GM19238 (cell line): ENCODE measurements at regions not wholly inside any gene's neighbourhood (a gene's known extent, or its start where the extent isn't known, plus 50 kb on each side); places are given as distances from the start of the nearest gene placed in this dataset.

Experiments
- DNase-seq: peaks from one replicate; pipeline ENCODE4 v3.0.0; 2011; ENCODE audit warnings: low spot score; ENCODE audit not compliant: insufficient read length

DNA sequence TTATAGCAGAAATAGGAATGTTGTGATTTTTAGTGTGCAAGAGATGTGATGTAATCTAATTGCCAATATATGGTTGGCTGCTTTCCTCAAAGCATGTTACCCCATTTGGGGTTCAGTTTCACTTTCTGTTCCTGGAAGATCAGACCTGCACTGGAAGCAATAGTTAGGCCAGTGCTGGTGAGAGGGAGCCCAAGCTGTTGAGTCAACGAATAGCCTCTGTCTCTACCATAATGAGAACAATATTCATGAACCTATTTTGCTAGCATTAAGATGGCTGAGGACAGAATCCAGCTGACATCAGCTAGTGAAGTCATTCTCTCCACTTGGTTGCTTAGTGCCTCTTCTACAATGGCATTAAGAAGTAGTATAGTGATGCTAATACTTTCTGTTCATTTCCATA, 379.9 kb upstream of the DCN start:
- DNase-seq: no peak

DNA sequence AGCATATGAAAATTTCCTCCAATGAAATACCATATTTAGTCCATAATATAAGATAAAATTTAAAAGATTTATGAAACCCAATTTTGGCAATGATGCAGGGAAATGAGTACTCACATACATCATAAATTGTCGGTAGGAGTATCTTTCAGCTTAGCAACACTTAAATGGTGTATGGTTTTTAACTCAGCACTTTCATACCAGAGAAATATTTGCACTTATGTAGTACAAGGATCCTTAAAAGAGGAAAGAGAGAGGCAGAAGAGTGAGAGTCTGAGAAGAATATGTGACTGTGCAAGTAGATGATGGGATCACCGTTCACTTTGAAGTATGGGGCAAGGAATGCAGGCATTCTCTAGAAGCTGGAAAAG, 379.3 kb upstream of the DCN start:
- DNase-seq: no peak

DNA sequence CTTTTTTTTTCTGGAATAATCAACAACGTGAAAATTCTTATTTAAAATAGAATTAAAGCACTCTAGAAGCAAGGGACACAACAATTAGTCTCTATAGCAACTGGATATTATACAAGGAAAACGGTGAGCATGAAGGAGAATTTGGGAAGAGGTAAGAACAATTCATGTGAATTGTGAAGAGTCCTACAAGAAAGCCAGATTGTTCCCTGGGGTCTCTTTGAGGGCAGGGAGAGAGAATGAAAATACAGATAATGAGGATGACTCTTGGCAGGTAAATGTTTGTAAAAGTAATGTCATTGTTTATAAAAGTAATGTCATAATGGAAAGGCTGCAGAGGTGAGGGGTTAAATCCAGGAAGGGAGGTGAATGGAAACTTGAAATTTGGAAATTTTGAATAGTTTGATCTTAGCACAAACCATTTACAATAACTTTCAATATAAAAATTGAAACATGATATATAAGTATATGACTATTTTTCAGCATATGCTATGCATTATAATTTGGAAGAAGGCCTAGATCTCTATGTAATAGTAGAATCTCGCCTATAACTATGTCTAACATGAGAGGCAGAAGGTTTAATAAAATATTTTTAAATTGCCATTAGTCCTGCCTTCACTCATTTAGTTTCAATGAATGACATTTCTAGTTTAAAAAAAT, 378.8 kb upstream of the DCN start:
- DNase-seq: no peak

DNA sequence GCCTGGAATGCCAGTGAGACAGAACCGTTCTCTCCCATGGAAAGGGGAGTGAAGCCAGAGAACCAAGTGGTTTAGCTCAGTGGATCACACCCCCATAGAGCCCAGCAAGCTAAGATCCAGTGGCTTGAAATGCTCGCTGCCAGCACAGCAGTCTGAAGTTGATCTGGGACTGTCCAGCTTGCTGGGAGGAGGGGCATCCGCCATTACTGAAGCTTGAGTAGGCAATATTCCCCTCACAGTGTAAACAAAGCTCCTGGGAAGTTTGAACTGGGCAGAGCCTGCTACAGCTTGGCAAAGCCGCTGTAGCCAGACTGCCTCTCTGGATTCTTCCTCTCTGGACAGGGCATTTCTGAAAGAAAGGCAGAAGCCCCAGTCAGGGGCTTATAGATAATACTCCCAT, 374.3 kb upstream of the DCN start:
- DNase-seq: no peak

DNA sequence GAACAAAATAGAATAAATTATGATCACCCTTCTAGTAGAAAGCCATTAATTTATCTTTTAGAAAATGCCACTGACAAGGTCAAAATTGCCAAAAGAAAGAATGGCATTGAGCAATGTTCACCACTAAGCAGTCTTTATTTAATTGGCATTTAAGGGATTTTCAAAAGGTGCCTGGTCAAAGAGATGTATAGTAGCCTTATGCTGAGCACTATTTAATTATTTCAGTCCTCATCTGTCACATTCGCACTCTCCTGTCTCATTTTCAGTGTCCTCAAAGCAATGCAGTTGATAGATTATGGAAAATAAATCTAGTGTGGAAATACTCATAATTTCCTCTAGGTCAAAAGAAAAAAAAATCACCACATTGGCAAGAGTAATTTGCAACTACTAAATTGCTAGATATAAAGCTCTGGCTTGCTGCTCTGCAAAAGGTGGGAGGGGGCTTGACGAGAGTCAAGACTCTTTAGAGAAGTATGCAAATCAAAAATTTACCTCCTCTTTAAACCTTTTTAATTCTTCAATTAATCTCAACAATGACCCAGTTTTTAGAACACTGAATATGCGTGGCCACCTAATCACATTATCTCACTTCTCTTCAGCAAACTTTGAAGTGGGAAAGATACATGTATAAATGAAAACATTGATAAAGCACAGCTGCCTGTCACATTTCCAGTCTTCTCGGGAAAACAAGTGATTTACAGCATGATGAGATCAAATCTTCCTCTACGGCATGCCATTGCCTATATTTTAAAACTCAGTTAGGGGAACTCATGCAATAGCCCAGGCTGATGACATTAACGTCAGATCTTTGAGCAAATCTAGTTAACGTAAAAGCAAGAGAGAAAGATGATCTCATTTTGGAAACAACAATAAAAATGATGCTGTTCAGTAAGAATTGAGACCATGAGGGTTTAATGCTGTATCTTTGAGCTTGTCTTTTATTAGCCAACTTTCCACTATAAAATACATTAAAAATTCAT, 373.1 kb upstream of the DCN start:
- DNase-seq: no peak

DNA sequence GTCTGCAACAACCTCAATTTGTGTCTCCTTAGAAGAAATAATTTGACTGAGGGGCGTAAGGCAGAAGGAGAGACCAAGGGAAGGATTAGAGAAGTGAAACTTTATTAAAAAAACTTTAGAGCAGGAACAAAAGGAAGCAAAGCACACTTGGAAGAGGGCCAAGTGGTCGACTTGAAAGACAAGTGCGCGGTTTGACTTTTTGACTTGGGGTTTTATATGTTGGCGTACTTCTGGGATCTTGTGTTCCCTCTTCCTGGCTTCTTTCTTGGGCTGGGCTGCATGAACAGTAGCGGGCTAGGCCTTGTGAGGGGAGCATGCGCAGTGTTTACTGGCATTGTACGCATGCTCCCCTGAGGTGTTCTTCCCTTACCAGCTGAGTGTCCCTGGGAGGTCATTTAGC, 369.3 kb upstream of the DCN start:
- DNase-seq: no peak

DNA sequence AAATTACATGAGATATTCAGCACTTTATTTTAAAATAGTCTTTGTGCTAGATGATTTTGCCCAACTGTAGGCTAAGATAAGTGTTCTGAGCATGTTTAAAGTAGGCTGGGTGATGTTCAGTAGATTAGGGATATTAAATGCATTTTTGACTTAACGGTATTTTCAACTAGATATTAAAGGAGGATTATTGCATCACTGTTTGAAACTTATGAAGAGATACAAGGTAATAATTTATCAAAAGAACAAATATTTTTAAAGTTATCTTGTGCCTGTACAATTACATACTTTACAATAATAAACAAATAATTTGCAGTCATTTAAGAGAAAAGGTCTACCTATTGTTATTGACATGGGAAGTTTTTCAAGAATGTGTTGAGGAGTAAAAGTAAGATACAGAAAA, 368.6 kb upstream of the DCN start:
- DNase-seq: no peak

DNA sequence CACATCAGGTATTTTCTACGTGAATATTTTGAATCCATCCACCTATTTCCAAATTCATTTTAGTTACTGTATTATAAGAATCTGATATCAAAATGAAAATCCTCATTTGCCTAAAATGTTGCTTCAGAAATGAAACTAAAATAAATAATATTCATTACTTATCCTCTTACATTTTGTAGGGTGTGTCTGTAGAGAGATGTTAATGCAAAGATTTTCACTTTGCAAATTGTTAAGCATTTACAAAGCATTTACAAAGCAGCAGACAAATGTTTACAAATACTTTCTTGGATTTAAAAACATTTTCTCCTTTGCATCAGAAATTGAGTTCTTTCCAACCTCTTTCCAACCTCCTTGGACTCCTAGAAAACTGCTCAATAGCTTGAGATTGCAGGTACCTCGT, 360.0 kb upstream of the DCN start:
- no peak for DNase-seq

DNA sequence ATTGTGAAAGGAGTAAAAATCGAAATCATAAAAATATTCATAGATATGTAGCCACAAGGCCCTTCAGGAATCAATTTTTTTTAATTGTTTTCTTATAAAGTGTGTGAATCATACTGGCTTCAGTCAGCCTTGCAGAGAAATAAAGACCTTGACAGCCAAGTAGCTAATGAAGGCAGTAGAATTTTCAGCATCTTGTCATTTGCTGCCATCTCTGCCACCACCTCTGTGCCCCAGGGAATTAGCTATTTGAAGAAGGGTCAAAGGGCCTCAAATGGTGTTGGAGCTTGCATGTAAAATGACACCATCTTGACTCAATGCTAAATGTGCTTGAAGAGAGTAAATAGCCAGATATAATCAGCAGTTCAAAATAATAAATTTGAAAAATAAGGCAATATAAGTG, 359.4 kb upstream of the DCN start:
- no peak for DNase-seq

DNA sequence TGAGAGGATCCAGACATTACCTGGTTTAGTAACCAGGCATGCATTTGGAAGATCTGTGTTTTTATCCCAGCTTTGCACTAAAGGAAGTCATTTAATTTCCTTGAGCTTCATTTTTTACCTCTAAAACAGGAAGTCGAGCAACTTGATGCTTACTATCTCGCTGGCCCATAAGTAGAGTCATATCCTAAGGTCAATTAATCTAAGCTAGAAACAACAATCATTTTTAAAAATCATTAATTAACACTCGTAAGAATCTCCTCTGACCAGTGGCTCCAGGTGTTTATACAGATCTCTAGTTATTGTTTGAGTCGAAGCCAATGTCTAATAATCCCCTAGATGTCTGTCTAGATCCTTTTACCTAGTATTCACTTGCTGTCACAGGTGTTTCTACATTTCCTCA, 355.8 kb upstream of the DCN start:
- DNase-seq: no peak

DNA sequence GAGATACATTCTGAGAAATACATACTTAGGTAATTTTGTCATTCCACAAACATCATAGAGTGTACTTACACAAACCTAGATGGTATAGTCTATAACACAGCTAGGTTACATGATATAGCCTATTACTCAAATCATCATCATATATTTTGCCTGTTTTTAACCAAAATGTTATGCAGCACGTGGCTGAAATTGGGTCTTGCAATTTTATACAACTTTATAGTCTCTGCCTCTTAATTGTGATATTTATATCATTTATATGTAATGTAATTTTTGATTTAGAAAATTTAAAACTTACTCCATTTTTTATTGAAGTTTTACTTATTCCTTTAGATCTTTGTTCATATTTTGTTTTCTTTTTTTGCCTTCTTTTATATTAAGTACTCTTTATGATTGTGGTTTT, 350.7 kb upstream of the DCN start:
- no peak for DNase-seq

DNA sequence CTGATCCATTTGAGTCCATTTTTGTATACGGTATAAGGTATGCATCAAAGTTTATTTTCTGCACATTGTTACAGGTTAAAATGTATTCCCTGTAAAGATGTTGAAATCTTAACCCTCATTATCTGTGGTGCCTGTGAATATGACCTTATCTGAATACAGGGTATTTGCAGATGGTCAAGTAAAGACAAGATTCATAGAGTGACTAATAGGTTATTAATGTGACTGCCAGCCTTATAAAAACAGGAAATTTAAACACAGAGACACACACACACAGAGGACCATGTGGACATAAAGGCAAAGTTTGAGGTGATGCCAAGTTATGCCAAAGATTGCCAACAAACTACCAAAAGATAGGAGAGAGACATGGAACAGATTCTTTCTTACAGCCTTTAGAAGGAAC, 347.2 kb upstream of the DCN start:
- no peak for DNase-seq

DNA sequence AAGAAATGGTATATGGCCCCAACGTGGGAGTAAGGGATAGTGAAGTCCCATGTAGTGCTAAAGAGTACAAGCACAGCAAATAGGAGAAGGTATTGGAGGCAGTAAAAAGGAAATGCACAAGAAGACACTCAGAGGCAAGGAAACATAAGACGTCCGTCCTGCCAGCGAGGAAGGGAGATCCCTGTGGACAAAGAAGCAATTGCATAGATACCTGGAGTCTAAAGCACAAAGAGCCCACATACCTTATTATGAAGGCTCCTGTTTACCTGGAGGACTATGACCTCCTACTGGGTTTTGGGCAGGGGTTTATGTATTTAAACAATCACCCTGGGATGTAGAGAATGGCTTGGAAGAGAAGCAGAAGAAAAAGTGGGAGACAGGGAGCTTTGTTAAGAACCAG, 341.2 kb upstream of the DCN start:
- no peak for DNase-seq

DNA sequence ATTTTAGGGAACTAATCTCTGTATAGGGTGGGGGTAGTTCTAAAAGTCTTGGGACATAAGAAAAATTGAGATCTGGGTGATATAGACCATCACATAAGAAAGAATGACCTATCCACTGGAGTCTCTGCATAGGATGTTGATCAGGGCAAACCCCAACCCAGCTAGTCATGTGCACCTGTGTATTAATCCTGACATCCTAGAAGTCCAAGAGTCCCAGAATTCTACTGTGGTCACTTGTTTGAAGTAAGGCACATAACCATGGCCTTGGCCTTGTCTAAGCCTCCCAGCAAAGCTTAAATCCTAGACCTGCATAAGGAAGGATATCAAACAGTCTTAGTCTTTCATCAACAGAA, 334.1 kb upstream of the DCN start:
- no peak for DNase-seq

DNA sequence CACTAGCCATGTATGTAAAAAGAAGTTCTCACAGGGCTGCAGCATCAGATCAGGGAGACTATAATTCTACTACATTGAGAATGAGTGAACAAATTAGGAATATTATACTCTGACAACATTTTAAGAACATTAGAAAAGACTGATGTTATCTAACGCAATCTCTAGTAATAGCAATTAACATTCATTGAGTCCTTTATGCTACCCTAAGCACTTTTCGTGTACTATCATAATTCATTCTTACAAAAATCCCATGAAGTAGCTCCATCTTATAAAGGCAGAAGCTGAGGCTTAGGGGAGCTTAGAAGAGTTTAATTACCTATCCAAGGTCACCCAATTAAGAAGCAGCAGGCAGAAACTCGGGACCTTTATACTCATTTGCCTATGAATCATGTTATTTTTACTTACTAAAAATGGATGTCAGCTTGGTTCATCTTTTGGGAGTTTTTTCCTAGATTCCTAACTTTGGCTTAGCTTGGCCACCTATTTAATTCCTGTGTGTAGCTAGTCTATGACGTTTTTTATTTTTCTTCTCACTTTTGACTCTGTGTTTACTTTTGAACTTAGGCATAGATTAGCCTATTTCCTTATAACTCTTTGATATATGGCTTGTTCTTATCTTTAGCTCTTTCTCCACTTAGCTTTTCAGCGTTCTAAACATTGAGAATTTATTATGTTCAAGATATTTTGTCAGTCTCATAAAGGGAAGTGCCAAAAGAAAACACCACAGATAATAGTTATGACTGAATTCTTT, 333.5 kb upstream of the DCN start:
- DNase-seq: no peak

DNA sequence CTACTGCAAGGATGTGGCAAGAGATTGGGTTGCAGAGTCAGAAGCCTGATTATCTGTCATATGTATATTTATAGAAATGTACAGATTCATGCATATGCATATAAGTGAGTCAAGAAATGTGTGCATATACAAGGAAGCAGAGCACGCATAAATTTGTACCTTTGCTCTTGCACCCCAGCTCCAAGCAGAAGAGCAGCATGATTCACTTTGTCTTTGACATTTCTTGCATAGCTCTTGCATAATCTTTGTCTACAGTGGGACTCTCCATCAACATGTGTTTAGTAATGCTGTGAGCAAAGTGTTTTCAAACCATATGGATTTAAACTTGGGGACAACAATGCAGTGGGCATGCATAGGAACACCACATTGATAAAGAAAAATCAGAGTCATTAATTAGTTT, 330.7 kb upstream of the DCN start:
- no peak for DNase-seq

DNA sequence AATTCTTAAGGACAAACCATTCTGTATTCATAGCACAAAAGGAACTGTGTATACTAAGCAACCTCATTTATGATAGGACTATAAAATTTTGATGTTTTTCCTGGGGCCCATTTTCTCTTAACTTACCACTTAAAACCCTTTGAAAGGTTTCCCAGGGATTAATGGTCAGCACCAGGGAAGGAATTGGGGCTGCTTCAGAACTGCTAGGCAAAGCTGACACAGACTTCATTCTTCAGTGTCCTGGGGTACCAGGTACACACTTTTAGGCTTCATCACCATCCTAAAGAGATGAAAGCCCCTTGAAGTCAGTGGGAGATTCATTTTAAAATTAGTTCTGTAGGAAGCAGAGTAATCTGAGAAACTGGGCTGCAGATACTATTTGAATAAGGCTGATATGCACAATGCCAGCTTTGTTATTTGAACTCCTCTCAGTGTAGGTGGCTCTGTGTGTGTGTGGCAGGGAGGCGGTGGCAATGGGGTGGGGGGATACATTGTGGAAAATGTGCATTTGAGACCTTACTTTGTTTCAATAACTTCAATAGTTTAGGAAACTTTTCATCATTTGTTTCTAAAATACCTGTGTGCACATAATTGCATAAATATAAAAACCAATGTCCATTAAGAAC, 329.3 kb upstream of the DCN start:
- DNase-seq: no peak

DNA sequence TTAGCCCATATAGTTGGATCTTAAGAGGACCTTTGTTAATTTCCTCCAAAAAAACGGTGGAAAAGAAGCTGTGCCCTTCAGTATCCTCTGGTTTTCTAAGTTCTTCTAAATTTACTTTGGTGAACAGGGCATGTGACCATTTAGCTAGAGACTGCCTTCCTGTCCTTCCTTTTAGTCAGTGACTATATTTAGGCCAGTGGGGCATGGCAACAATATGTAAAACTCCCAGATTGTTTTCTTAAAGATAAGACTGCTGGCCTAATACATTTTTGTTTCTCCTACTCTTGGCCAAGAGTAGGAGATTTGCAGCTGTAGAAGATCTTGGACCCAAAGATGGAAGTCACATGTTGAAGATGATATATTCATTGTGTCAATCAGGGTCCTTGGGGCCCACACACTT, 325.1 kb upstream of the DCN start:
- DNase-seq: no peak

DNA sequence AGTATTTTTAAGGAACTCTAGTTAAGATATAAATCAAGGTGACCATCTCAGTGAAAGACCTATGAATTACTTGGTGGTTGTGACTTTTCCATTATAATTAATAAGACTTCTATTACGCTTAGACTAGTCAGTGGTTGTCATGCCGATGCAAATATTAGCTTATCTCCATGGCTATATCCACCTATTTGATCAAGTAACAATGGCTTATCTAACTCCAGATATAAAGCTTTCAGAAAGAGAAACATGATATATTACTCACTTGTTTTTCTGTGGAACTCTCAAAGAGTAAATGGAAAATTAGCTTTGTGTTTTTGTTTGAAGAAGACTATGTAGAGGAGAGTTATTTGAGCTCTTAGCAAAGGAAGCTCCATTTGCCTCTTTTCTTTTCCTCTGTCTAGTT, 323.8 kb upstream of the DCN start:
- DNase-seq: no peak

DNA sequence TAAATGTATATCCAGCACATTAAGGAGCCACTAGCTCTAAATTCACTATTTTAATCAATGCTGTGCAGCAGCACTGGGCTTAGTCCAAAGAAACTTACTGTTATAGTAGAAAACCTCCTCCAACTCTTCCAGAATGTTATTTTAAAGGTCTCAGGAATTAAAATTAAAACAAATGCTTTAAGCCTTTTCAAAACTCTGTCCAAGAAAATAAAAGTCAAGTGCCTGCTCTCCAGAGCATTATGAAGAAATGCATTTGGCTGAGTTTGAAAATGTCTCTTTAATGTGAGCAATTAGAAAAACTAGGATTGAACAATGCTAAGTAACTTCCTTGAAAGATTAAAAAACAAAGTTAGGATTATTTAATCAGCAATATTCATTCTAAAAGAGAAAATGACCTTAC, 322.4 kb upstream of the DCN start:
- DNase-seq: no peak

DNA sequence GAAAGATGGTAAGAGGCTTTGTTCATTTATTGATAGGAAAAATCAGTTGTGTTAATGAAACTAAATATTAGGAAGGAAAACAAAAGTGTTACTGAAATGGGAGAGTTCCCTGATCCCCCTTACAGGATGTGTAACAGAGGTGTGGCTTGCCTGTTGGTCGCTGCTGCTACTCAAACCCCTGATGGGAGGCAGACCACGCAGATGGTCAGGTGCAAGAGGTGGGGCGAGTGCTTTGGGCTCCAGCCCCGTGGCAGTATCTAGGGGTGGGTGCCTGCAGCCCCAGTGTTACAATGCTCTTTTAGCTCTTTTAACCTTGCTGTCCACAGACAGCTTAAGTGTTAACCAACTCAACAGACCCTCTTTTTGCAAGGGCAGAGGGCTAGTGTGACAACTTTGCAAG, 319.6 kb upstream of the DCN start:
- DNase-seq: no peak

DNA sequence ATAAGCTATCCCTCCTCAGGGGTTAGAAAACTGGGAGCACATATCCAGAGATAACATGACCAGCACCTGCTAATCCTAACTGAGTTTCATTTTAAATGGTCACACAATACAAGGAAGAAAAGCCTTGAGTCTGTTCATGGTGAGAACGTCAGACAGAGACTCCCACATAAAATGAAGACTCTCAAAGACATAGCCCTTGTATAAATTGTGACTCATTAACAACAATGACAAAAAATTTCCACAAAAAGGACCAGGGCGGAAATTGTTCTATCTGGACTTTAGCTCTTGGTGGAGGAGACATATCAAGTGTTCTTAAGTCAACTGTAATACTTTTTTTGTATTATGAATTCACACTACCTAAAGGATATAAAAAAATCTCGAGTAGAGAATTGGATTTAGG, 313.7 kb upstream of the DCN start:
- DNase-seq: no peak
